GM12873 (cell line): ENCODE measurements at regions not wholly inside any gene's neighbourhood (a gene's known extent, or its start where the extent isn't known, plus 50 kb on each side); places are given as distances from the start of the nearest gene placed in this dataset.

Source experiments
- CTCF ChIP-seq: IDR thresholded peaks from 2 replicates; pipeline ENCODE4 v1.5.1; 2012; ENCODE audit warnings: low read depth, mild to moderate bottlenecking, moderate library complexity, low read length, control low read depth; ENCODE audit not compliant: insufficient read depth; ENCODE audit errors: missing control alignments

GRCh38 chr6:117050301-117050700 is 173.3 kb downstream of the RFX6 start:
- TF ChIP-seq CTCF: no peak

- TF ChIP-seq CTCF: no peak
Measured at GRCh38 chr6:117072134-117072533, 193.2 kb upstream of the VGLL2 start.

- no peak for TF ChIP-seq CTCF
Measured at GRCh38 chr6:117072781-117073180, 192.6 kb upstream of the VGLL2 start.

- no peak for TF ChIP-seq CTCF
Measured at GRCh38 chr6:117074672-117075071, 190.7 kb upstream of the VGLL2 start.

GRCh38 chr6:117075218-117075617 is 190.1 kb upstream of the VGLL2 start:
- no peak for TF ChIP-seq CTCF

GRCh38 chr6:117076076-117076475 is 189.3 kb upstream of the VGLL2 start:
- TF ChIP-seq CTCF: no peak

GRCh38 chr6:117077300-117077699 is 188.1 kb upstream of the VGLL2 start:
- TF ChIP-seq CTCF: no peak
